Body of pancreas (tissue), 4 donors: ENCODE measurements at regions not wholly inside any gene's neighbourhood (a gene's known extent, or its start where the extent isn't known, plus 50 kb on each side); places are given as distances from the start of the nearest gene placed in this dataset.

Experiments used
- ATAC-seq: fragments of 150-250 bp; one replicate; pipeline ENCODE4 v1.9.1; 2016
- DNase-seq, 4 donors: peaks; one replicate each; pipeline ENCODE4 v3.0.0-alpha.2; 2019
- H3K27ac ChIP-seq, 4 donors: fragments of 200-600 bp; sonication (generic); 1 replicate in 3 of 4; 2 replicates in 1 of 4; pipeline versions ENCODE4 v1.5.1 to v1.6.1; 2016 to 2019; ENCODE audit warnings: mild to moderate bottlenecking in 1 of 4, mixed read lengths in 1 of 4, moderate library complexity in 1 of 4
- H3K27me3 ChIP-seq, 2 donors: fragments of 200-600 bp; sonication (generic); one replicate each; pipeline ENCODE4 v1.6.0; 2016; ENCODE audit warnings: mild to moderate bottlenecking in 1 of 2
- H3K36me3 ChIP-seq, 2 donors: fragments of 200-600 bp; sonication (generic); replicated peaks in 1 of 2; 2 replicates each; pipeline ENCODE4 v1.5.1; 2016; ENCODE audit warnings: low read depth in 2 of 2; ENCODE audit not compliant: insufficient read depth in 1 of 2
- H3K4me1 ChIP-seq: fragments of 200-600 bp; sonication (generic); one replicate; pipeline ENCODE4 v1.6.0; 2016
- H3K4me3 ChIP-seq, 2 donors: fragments of 200-600 bp; sonication (generic); 1 replicate in 1 of 2; 2 replicates in 1 of 2; pipeline ENCODE4 v1.5.1; 2016 to 2019
- H3K9me3 ChIP-seq, 3 donors: fragments of 200-600 bp; sonication (generic); 1 replicate in 2 of 3; 2 replicates in 1 of 3; pipeline ENCODE4 v1.5.1; 2016
- CTCF ChIP-seq, 7 experiments: fragments of 450-650 bp in 4 of 7; fragments of 200-600 bp in 3 of 7; sonication (generic) in 3 of 7; IDR thresholded peaks; one replicate each; pipeline ENCODE4 v1.5.1; 2016 to 2019; ENCODE audit warnings: antibody characterized with exemption in 7 of 7
- POLR2A ChIP-seq, 3 donors: fragments of 450-650 bp; IDR thresholded peaks; one replicate each; pipeline ENCODE4 v1.6.1; 2016; ENCODE audit warnings: antibody characterized with exemption in 3 of 3, mild to moderate bottlenecking in 2 of 3
- WGBS, 2 donors: methylation state at CpG; one replicate each; pipeline ENCODE4 v1.1.5; 2017; 5-methylcytosine and 5-hydroxymethylcytosine counted together
- intact Hi-C: fragments of 100-400 bp; cut with DNase I; formaldehyde crosslinking; loops from one replicate; pipeline ENCODE4 v1.15.1; 2023

GRCh38 chr7:41104631-41105030 lies 598.3 kb downstream of the INHBA start:
- Histone ChIP-seq H3K9me3 (no peaks in the 10 kb centered on the region), H3K36me3 (no peaks in the 10 kb centered on the region), H3K4me3 (no peak overlapping the region), H3K27me3 (no peaks in the 10 kb centered on the region), H3K4me1 (no peaks in the 10 kb centered on the region), H3K27ac (no peak overlapping the region)
- ATAC-seq = no peak
- no peak for DNase-seq
- no peak for TF ChIP-seq CTCF (IDR thresholded peaks at IDR 0.05)
- intact Hi-C loops = no loop called here
- WGBS, 2 donors = 37 to 48% methylated on average over 1 of the region's 1 CpG

- no peaks in the 10 kb centered on the region for H3K4me1 ChIP-seq
- ATAC-seq (no peak), DNase-seq (no peak)
- TF ChIP-seq POLR2A (IDR thresholded peaks at IDR 0.05) (no peak), CTCF (IDR thresholded peaks at IDR 0.05) (no peak)
- H3K27me3 ChIP-seq = no peaks in the 10 kb centered on the region
- H3K36me3 ChIP-seq = no peaks in the 10 kb centered on the region
- no peak overlapping the region for H3K4me3 ChIP-seq
- H3K9me3 ChIP-seq = no peaks in the 10 kb centered on the region
- intact Hi-C loops = no loop called here
- H3K27ac ChIP-seq = no peak overlapping the region
These were observed 599.6 kb downstream of the INHBA start for GRCh38 chr7:41103331-41103730.

- no peak overlapping the region for H3K27ac ChIP-seq
- no peaks in the 10 kb centered on the region for H3K4me1 ChIP-seq
- no peak for ATAC-seq
- 53 to 64% methylated on average over 5 of the region's 5 CpGs for WGBS, 2 donors
- H3K36me3 ChIP-seq = no peaks in the 10 kb centered on the region
- DNase-seq = no peak
- intact Hi-C loops = no loop called here
- no peaks in the 10 kb centered on the region for H3K27me3 ChIP-seq
- TF ChIP-seq POLR2A (IDR thresholded peaks at IDR 0.05) (no peak), CTCF (IDR thresholded peaks at IDR 0.05) (no peak)
- H3K9me3 ChIP-seq = no peaks in the 10 kb centered on the region
- H3K4me3 ChIP-seq = no peak overlapping the region
These were observed 604.0 kb downstream of the INHBA start for GRCh38 chr7:41098846-41099245.

GRCh38 chr7:41098402-41098801 lies 604.5 kb downstream of the INHBA start:
- DNase-seq (no peak), ATAC-seq (no peak)
- Histone ChIP-seq H3K9me3 (no peaks in the 10 kb centered on the region), H3K27ac (no peak overlapping the region), H3K4me3 (no peak overlapping the region), H3K27me3 (no peaks in the 10 kb centered on the region), H3K4me1 (no peaks in the 10 kb centered on the region), H3K36me3 (no peaks in the 10 kb centered on the region)
- WGBS, 2 donors = 50 to 59% methylated on average over 4 of the region's 4 CpGs
- TF ChIP-seq POLR2A (IDR thresholded peaks at IDR 0.05) (no peak), CTCF (IDR thresholded peaks at IDR 0.05) (no peak)
- intact Hi-C loops = no loop called here

GRCh38 chr7:41097501-41097900 lies 605.4 kb downstream of the INHBA start:
- H3K9me3 ChIP-seq = no peaks in the 10 kb centered on the region
- no peak for DNase-seq
- H3K27me3 ChIP-seq = no peaks in the 10 kb centered on the region
- intact Hi-C loops = no loop called here
- H3K4me3 ChIP-seq = no peak overlapping the region
- H3K27ac ChIP-seq = no peak overlapping the region
- no peak for TF ChIP-seq POLR2A (IDR thresholded peaks at IDR 0.05)
- TF ChIP-seq CTCF (IDR thresholded peaks at IDR 0.05) = no peak
- no peaks in the 10 kb centered on the region for H3K36me3 ChIP-seq
- 73 to 78% methylated on average over 6 of the region's 6 CpGs for WGBS, 2 donors
- no peak for ATAC-seq
- H3K4me1 ChIP-seq = no peaks in the 10 kb centered on the region
